OCI-LY3 (cell line): ENCODE measurements at regions not wholly inside any gene's neighbourhood (a gene's known extent, or its start where the extent isn't known, plus 50 kb on each side); places are given as distances from the start of the nearest gene placed in this dataset.

Experiments
- H2AFZ ChIP-seq: fragments of 200-600, 300-600 bp; shearing (Covaris generic); 2 replicates; pipeline ENCODE4 v1.6.0; 2014; ENCODE audit warnings: antibody characterized with exemption, low read depth, low read length
- H3K27ac ChIP-seq: fragments of 200-600, 300-600 bp; sonication (generic); 2 replicates; pipeline ENCODE4 v1.5.1; 2014; ENCODE audit warnings: mild to moderate bottlenecking, low read length, moderate library complexity, mixed read lengths
- H3K27me3 ChIP-seq: fragments of 200-600, 300-600 bp; sonication (generic); 2 replicates; pipeline ENCODE4 v1.6.1; 2014; ENCODE audit warnings: low read depth, low read length, mixed read lengths
- H3K36me3 ChIP-seq: fragments of 200-600, 300-600 bp; sonication (generic); replicated peaks from 2 replicates; pipeline ENCODE3; 2014; ENCODE audit warnings: low read depth, low read length, mixed read lengths
- H3K4me1 ChIP-seq: fragments of 300-600, 200-600 bp; sonication (generic); 2 replicates; pipeline ENCODE4 v1.6.1; 2014; ENCODE audit warnings: low read length, mixed read lengths
- H3K4me2 ChIP-seq: fragments of 200-600, 300-600 bp; sonication (generic); 2 replicates; pipeline ENCODE4 v1.6.1; 2014; ENCODE audit warnings: low read length, mixed read lengths
- H3K4me3 ChIP-seq: fragments of 300-600, 200-600 bp; sonication (generic); 2 replicates; pipeline ENCODE4 v1.5.1; 2014; ENCODE audit warnings: antibody characterized with exemption, mild to moderate bottlenecking, low read length, moderate library complexity
- H3K79me2 ChIP-seq: fragments of 300-600, 200-600 bp; shearing (Covaris generic); 2 replicates; pipeline ENCODE4 v1.6.1; 2014; ENCODE audit warnings: mild to moderate bottlenecking, low read length, mixed read lengths
- H3K9ac ChIP-seq: fragments of 300-600, 200-600 bp; shearing (Covaris generic); 2 replicates; pipeline ENCODE4 v1.6.0; 2014; ENCODE audit warnings: mild to moderate bottlenecking, low read length, moderate library complexity
- H3K9me3 ChIP-seq: fragments of 200-600, 300-600 bp; shearing (Covaris generic); 2 replicates; pipeline ENCODE4 v1.6.1; 2014; ENCODE audit warnings: low read length, mixed read lengths; ENCODE audit not compliant: insufficient read depth
- H4K20me1 ChIP-seq: fragments of 200-600, 300-600 bp; sonication (generic); 2 replicates; pipeline ENCODE4 v1.6.1; 2016; ENCODE audit warnings: low read length, mixed read lengths; ENCODE audit not compliant: insufficient read depth
- CTCF ChIP-seq: fragments of 200-600, 300-600 bp; sonication (generic); IDR thresholded peaks from 2 replicates; pipeline ENCODE4 v1.5.1; 2014; ENCODE audit warnings: antibody characterized with exemption, low read length, low read depth
- EZH2phosphoT487 ChIP-seq: fragments of 200-600 bp; shearing (Covaris generic); IDR thresholded peaks from 2 replicates; pipeline ENCODE4 v1.6.1; 2018; ENCODE audit warnings: antibody characterized with exemption, mixed run types, low read depth

DNA sequence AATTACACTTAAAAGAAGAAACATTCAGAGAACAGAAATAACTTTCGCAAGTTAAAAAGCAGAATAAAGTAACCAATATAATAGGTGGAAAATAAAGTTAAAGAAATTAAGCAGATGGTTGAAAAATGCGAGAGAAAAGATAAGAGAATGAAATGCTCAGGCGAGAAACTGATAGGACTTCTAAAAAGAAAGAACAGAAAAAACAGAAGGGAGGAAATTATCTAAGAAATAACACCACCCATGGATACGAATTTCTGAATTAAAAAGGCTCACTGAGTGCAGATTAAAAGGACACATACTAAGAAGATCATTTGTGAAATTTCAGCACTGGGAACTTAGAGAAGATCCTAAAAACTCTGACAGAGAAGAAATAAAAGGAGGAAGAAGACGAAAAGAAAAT is 92.0 kb downstream of the HLX start:
- no peak overlapping the region for H3K9ac ChIP-seq
- H3K27ac ChIP-seq = no peak overlapping the region
- H3K4me3 ChIP-seq = no peak overlapping the region
- H3K27me3 ChIP-seq = no peaks in the 10 kb centered on the region
- H3K36me3 ChIP-seq = no peaks in the 10 kb centered on the region
- H3K4me2 ChIP-seq = no peak overlapping the region
- H4K20me1 ChIP-seq = no peaks in the 10 kb centered on the region
- H3K4me1 ChIP-seq = no peaks in the 10 kb centered on the region
- no peaks in the 10 kb centered on the region for H3K9me3 ChIP-seq
- no peak overlapping the region for H2AFZ ChIP-seq
- no peaks in the 10 kb centered on the region for H3K79me2 ChIP-seq
- TF ChIP-seq EZH2phosphoT487 (no peak), CTCF (no peak)

DNA sequence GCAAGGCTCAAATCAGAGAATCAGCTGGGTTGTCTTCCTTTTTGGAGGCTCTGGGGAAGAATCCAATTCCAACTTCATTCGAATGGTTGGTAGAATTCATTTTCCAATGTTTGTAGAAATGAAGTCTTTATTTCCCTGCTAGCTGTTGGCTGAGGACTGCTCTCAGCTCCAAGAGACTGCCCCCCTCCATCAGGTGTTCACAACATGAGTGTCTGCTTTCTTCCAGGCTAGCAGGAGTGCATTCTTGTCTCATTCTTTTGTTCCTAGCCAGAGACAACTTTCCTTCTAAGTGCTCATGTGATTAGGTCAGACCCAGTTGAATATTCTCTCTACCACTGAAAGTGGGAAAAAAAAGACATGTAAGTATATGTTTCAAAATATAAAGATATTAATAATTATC is 95.2 kb downstream of the HLX start:
- H3K27ac ChIP-seq = no peak overlapping the region
- no peaks in the 10 kb centered on the region for H3K36me3 ChIP-seq

DNA sequence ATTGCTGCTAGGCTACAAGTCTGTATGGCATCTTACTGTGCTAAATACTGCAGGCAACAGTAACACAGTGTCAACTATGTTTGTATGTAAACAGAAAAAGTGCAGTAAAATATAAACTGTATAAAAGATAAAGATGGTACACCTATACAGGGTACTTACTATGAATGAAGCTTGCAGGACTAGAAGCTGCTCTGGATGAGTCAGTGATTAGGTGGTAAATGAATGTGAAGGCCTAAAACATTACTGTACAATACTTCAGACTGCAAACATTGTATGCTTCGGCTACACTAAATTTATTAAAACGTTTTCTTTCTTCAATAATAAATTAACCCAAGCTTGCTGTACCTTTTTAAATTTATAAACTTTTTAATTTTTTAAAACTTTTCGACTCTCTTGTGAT is 97.1 kb downstream of the HLX start:
- TF ChIP-seq EZH2phosphoT487 (no peak), CTCF (no peak)
- no peak overlapping the region for H3K27ac ChIP-seq
- H3K9ac ChIP-seq = no peak overlapping the region
- H4K20me1 ChIP-seq = no peaks in the 10 kb centered on the region
- H3K9me3 ChIP-seq = no peaks in the 10 kb centered on the region
- H3K27me3 ChIP-seq = peaks cover 3% of the 10 kb centered on the region; the same call in 1 of the 2 replicates
- H2AFZ ChIP-seq = no peak overlapping the region
- no peaks in the 10 kb centered on the region for H3K79me2 ChIP-seq
- no peak overlapping the region for H3K4me3 ChIP-seq
- no peaks in the 10 kb centered on the region for H3K4me1 ChIP-seq
- H3K36me3 ChIP-seq = no peaks in the 10 kb centered on the region
- no peak overlapping the region for H3K4me2 ChIP-seq

More for the DNA sequence above, 95.2 kb downstream of the HLX start:
- TF ChIP-seq CTCF (no peak), EZH2phosphoT487 (no peak)
- no peaks in the 10 kb centered on the region for H3K79me2 ChIP-seq
- H3K4me1 ChIP-seq = no peaks in the 10 kb centered on the region
- H3K4me2 ChIP-seq = no peak overlapping the region
- no peak overlapping the region for H3K4me3 ChIP-seq
- H3K9me3 ChIP-seq = no peaks in the 10 kb centered on the region
- H2AFZ ChIP-seq = no peak overlapping the region
- no peaks in the 10 kb centered on the region for H3K27me3 ChIP-seq
- H3K9ac ChIP-seq = no peak overlapping the region
- H4K20me1 ChIP-seq = no peaks in the 10 kb centered on the region

GRCh38 chr1:220979371-220979770 is 100.1 kb downstream of the HLX start:
- Histone ChIP-seq H2AFZ (no peak overlapping the region), H4K20me1 (no peaks in the 10 kb centered on the region), H3K4me1 (no peaks in the 10 kb centered on the region), H3K9me3 (no peaks in the 10 kb centered on the region), H3K27ac (no peak overlapping the region), H3K27me3 (peaks cover 3% of the 10 kb centered on the region; the same call in 1 of the 2 replicates), H3K9ac (no peak overlapping the region), H3K4me2 (no peak overlapping the region), H3K36me3 (no peaks in the 10 kb centered on the region), H3K79me2 (no peaks in the 10 kb centered on the region), H3K4me3 (no peak overlapping the region)
- TF ChIP-seq CTCF (no peak), EZH2phosphoT487 (no peak)
